22Rv1 (cell line): ENCODE measurements at regions not wholly inside any gene's neighbourhood (a gene's known extent, or its start where the extent isn't known, plus 50 kb on each side); places are given as distances from the start of the nearest gene placed in this dataset.

Experiments used
- CTCF ChIP-seq: fragments of 450-650 bp; IDR thresholded peaks from 2 replicates; pipeline ENCODE4 v1.5.1; 2017; ENCODE audit warnings: mild to moderate bottlenecking
- ZFX ChIP-seq: fragments of 450-650 bp; IDR thresholded peaks from 2 replicates; pipeline ENCODE4 v1.6.1; 2017; ENCODE audit warnings: antibody characterized with exemption, borderline replicate concordance

GRCh38 chr12:131264635-131265034 lies 310.9 kb downstream of the ADGRD1 start:
- TF ChIP-seq CTCF (no peak), ZFX (no peak)
